Pancreas (tissue), 10 donors: ENCODE measurements at regions not wholly inside any gene's neighbourhood (a gene's known extent, or its start where the extent isn't known, plus 50 kb on each side); places are given as distances from the start of the nearest gene placed in this dataset.
A peak's percentile ranks its signal among the peaks of the same experiment; 100 is the strongest.
"Not testable (repeated sequence)": the region's sequence is repeated elsewhere in the genome, so short reads cannot be mapped to it uniquely, and the experiment has no call there.

Experiments
- ATAC-seq, 4 donors: fragments of 200-7000 bp; cut with Tn5 transposase; one replicate each; pipeline versions ENCODE4 v1.8.0 to v1.9.1; 2020; ENCODE audit warnings: mild to moderate bottlenecking in 4 of 4, moderate library complexity in 4 of 4
- DNase-seq, 6 donors: peaks; one replicate each; pipeline ENCODE4 v3.0.0-alpha.2; 2020
- FAIRE-seq: peaks from 2 replicates; lab custom pipeline; 2012; peaks lifted over from hg19 to GRCh38; lab: Jason Lieb, UNC
- H3K27ac ChIP-seq, 4 donors: fragments of 200-600 bp; sonication (generic); 1 replicate in 3 of 4; 2 replicates in 1 of 4; pipeline versions ENCODE4 v1.5.0 to v1.8.0; 2020
- H3K27me3 ChIP-seq, 4 donors: fragments of 200-600 bp; one replicate each; pipeline ENCODE4 v1.8.0; 2021
- H3K36me3 ChIP-seq, 3 donors: fragments of 200-600 bp; sonication (generic) in 1 of 3; one replicate each; pipeline versions ENCODE4 v1.5.0 to v1.8.0; 2020 to 2021
- H3K4me1 ChIP-seq, 3 donors: fragments of 200-600 bp; one replicate each; pipeline ENCODE4 v1.8.0; 2021
- H3K4me3 ChIP-seq, 4 donors: fragments of 200-600 bp; sonication (generic) in 2 of 4; one replicate each; pipeline versions ENCODE4 v1.5.0 to v1.8.0; 2020 to 2021
- H3K9me3 ChIP-seq, 4 donors: fragments of 200-600 bp; one replicate each; pipeline ENCODE4 v1.8.0; 2021
- WGBS, 2 donors: extraction: QIAGEN DNeasy Blood & Tissue Kit; methylation state at CpG; one replicate each; pipeline ENCODE4 v1.1.7; 2013; 5-methylcytosine and 5-hydroxymethylcytosine counted together
- intact Hi-C, 3 donors: fragments of 100-400 bp; cut with DNase I; formaldehyde crosslinking; loops; one replicate each; pipeline versions ENCODE4 v1.11.1 to v1.14.2; 2022
- TF ChIP-seq, protein P1 (sequence below), 4 donors: fragments of 200-600 bp; sonication (generic) in 3 of 4; IDR thresholded peaks; one replicate each; pipeline versions ENCODE4 v1.5.0 to v1.8.0; 2021; ENCODE audit warnings: antibody characterized with exemption in 4 of 4
- donor health status: healthy with polysubstance abuse.
- donor health status: DM: no; HTN: no; CAD: no; lungs with moderate emphysema.
- donor health status: DM: no; HTN: no; CAD: no.
- donor health status: control.
- donor health status: control.
- donor health status: Bipolar disorder and iron deficiency.
- donor health status: DM: yes; HTN: yes; CAD: no.
- donor health status: DM: no; HTN: no; CAD: no.
- donor health status: DM: no; HTN: no; CAD: no.
- donor health status: DM: yes; HTN: yes; CAD: no.

DNA sequence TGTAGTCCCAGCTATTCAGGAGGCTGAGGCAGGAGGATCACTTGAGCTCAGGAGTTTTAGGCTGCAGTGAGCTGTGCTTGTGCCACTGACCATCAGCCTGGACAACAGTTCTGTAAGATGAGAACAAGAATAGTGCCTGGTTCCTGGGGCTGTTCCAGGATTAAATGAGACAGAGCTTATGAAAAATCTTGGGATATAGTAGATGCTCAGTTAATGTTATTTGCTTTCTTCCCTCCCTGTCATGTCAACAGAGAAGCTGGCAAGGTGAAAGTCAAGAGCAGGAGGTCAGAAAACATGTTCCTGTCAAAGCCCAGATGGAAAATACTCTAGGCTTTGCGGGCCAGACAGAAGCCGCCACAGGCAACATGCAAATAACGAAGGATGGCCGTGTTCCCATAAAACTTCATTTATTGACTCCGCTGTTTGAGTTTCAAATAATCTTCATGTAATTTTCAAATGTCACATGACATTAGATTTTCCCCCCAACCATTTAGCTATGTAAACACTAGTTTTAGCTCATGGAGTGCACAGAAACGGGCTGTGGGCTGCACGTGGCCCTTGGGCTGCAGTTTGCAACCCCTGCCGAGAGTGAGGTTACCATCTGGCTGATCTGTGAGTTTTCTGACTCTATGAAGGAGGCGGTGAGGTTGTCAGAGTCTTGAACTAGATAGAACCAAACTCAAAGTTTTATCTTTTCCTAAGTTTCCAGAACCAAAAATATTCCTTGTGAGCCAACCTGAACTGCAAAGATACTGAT is 63.4 kb upstream of the PMEPA1 start:
- FAIRE-seq = no peak
- Histone ChIP-seq H3K9me3 (no peaks in the 10 kb centered on the region), H3K27ac (no peak overlapping the region), H3K27me3 (no peaks in the 10 kb centered on the region), H3K36me3 (no peaks in the 10 kb centered on the region), H3K4me1 (no peaks in the 10 kb centered on the region), H3K4me3 (no peak overlapping the region)
- TF ChIP-seq, protein P1, sequence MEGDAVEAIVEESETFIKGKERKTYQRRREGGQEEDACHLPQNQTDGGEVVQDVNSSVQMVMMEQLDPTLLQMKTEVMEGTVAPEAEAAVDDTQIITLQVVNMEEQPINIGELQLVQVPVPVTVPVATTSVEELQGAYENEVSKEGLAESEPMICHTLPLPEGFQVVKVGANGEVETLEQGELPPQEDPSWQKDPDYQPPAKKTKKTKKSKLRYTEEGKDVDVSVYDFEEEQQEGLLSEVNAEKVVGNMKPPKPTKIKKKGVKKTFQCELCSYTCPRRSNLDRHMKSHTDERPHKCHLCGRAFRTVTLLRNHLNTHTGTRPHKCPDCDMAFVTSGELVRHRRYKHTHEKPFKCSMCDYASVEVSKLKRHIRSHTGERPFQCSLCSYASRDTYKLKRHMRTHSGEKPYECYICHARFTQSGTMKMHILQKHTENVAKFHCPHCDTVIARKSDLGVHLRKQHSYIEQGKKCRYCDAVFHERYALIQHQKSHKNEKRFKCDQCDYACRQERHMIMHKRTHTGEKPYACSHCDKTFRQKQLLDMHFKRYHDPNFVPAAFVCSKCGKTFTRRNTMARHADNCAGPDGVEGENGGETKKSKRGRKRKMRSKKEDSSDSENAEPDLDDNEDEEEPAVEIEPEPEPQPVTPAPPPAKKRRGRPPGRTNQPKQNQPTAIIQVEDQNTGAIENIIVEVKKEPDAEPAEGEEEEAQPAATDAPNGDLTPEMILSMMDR (IDR thresholded peaks at IDR 0.05) = no peak
- no peak for DNase-seq
- intact Hi-C loops = no loop called here
- 72 to 78% methylated on average over 9 of the region's 9 CpGs for WGBS, 2 donors
- ATAC-seq = no peak

GRCh38 chr20:57772349-57772964 is 62.6 kb upstream of the PMEPA1 start:
- DNase-seq (no peak), FAIRE-seq (no peak), ATAC-seq (peak in 2 of 4 donors; percentile 32 to 36)
- no peaks in the 10 kb centered on the region for H3K9me3 ChIP-seq
- no peaks in the 10 kb centered on the region for H3K4me1 ChIP-seq
- H3K4me3 ChIP-seq = no peak overlapping the region
- H3K27ac ChIP-seq = no peak overlapping the region
- TF ChIP-seq, protein P1 (IDR thresholded peaks at IDR 0.05) = no peak
- no peaks in the 10 kb centered on the region for H3K36me3 ChIP-seq
- H3K27me3 ChIP-seq = no peaks in the 10 kb centered on the region
- intact Hi-C loops = no loop called here
- WGBS, 2 donors = 66 to 73% methylated on average over 15 of the region's 15 CpGs

DNA sequence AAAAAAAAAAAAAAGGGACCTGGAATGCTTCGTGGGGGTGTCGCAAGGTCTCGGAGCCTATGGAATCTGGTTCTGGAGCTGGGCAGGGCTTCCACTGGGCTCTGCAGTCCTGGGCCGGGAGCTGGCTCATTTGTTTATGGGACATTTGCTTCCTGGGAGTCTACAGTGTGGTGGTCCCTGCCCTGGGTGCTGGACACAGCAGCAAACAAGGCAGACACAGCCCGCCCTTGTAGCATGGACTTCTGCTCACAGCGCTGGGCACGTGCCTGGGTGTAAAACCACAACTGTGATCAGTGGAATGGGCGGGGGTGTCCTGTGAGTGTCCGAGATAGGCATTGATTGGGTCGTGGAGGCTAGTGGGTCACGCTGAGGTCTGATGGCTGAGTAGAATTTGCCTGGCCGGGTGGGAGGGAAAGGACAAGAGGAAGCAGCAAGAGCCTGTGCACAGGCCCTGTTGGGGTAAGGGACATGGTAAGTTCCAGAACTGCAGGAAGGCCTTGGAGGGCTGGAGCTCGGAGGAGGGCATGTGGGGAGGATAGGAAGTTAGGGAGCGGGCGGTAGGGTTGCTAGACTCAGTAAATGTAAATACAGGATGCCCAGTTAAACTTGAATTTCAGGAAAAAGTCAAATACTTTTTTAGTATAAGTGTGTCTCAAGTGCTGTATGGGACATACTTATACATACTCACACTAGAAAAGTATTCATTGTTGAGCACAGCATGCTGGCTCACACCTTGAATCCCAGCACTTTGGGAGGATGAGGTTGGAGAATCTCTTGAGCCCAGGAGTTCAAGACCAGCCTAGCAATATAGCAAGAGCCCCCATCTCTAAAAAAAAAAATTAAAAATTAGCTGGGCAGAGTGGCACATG is 61.3 kb upstream of the PMEPA1 start:
- no peak for FAIRE-seq
- TF ChIP-seq, protein P1 (IDR thresholded peaks at IDR 0.05) = no peak
- WGBS, 2 donors = 66 to 68% methylated on average over 15 of the region's 15 CpGs
- ATAC-seq = no peak
- no peak overlapping the region for H3K27ac ChIP-seq
- H3K27me3 ChIP-seq = no peaks in the 10 kb centered on the region
- no peak for DNase-seq
- no peaks in the 10 kb centered on the region for H3K36me3 ChIP-seq
- intact Hi-C loops = no loop called here
- no peaks in the 10 kb centered on the region for H3K4me1 ChIP-seq
- H3K4me3 ChIP-seq = no peak overlapping the region
- H3K9me3 ChIP-seq = no peaks in the 10 kb centered on the region

GRCh38 chr20:57770401-57770800 is 60.6 kb upstream of the PMEPA1 start:
- H3K9me3 ChIP-seq, H3K36me3 ChIP-seq, H3K27ac ChIP-seq, FAIRE-seq, ATAC-seq, intact Hi-C loops, H3K4me3 ChIP-seq, H3K4me1 ChIP-seq, DNase-seq, H3K27me3 ChIP-seq: not testable (repeated sequence)
- 69 to 81% methylated on average over 8 of the region's 8 CpGs for WGBS, 2 donors

DNA sequence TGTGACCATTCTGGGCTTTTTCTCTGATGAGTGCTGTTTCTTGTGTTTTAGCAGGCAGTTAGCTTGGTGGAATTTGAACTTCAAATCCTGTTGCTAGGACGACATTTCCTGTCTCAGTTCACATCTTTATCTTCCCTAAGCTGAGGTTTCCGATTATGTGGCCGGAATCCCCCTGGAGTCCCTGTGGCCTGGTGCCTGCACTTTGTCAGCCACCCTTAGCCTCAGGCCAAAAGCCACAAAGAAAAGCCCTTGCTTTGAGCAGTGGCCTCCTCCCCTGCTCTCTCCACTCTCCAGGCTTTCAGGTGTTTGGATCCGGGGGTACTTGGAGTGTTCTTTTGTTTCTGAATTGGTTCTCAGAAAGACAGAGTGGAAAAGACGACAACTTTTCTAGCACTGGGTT is 59.9 kb upstream of the PMEPA1 start:
- Histone ChIP-seq H3K27me3 (no peaks in the 10 kb centered on the region), H3K4me1 (no peaks in the 10 kb centered on the region), H3K9me3 (no peaks in the 10 kb centered on the region), H3K27ac (no peak overlapping the region), H3K4me3 (no peak overlapping the region), H3K36me3 (no peaks in the 10 kb centered on the region)
- WGBS, 2 donors = 52 to 74% methylated on average over 5 of the region's 5 CpGs
- no peak for FAIRE-seq
- no peak for ATAC-seq
- DNase-seq = no peak
- TF ChIP-seq, protein P1 (IDR thresholded peaks at IDR 0.05) = no peak
- intact Hi-C loops = no loop called here
